SK-N-SH treated with all-trans-retinoic acid at 6 μM for 48 hours (cell line): ENCODE measurements at regions not wholly inside any gene's neighbourhood (a gene's known extent, or its start where the extent isn't known, plus 50 kb on each side); places are given as distances from the start of the nearest gene placed in this dataset.

ENCODE experiments used
- ARNTL ChIP-seq: fragments of 450-650 bp; formaldehyde crosslinking; IDR thresholded peaks from 2 replicates; pipeline ENCODE4 v1.5.0; 2020; ENCODE audit warnings: low read depth, mild to moderate bottlenecking, moderate library complexity, borderline replicate concordance
- ESRRG ChIP-seq: fragments of 250-450 bp; sonication (Bioruptor Pico); IDR thresholded peaks from 2 replicates; pipeline ENCODE4 v1.6.1; 2021; ENCODE audit warnings: mild to moderate bottlenecking
- OSR1 ChIP-seq: fragments of 250-450 bp; sonication (Bioruptor Pico); IDR thresholded peaks from 2 replicates; pipeline ENCODE4 v1.8.0; 2022; ENCODE audit warnings: moderate library complexity, mild to moderate bottlenecking, inconsistent platforms
- PATZ1 ChIP-seq: fragments of 250-450 bp; sonication (Bioruptor Pico); IDR thresholded peaks from 2 replicates; pipeline ENCODE4 v1.8.0; 2020; ENCODE audit warnings: mild to moderate bottlenecking, moderate library complexity, borderline replicate concordance
- PPARA ChIP-seq: fragments of 250-450 bp; sonication (Bioruptor Pico); IDR thresholded peaks from 2 replicates; pipeline ENCODE4 v1.5.0; 2020; ENCODE audit warnings: mild to moderate bottlenecking, borderline replicate concordance
- RARB ChIP-seq: fragments of 250-450 bp; sonication (Bioruptor Pico); IDR thresholded peaks from 2 replicates; pipeline ENCODE4 v1.8.0; 2021; ENCODE audit warnings: mild to moderate bottlenecking, moderate library complexity
- TOX ChIP-seq: fragments of 250-450 bp; sonication (Bioruptor Pico); IDR thresholded peaks from 2 replicates; pipeline ENCODE4 v1.8.0; 2021; ENCODE audit warnings: mild to moderate bottlenecking, moderate library complexity, borderline replicate concordance
- TSHZ2 ChIP-seq: fragments of 250-450 bp; sonication (Bioruptor Pico); IDR thresholded peaks from 2 replicates; pipeline ENCODE4 v1.5.0; 2020; ENCODE audit warnings: mild to moderate bottlenecking, moderate library complexity
- ZFP3 ChIP-seq: fragments of 250-450 bp; sonication (Bioruptor Pico); IDR thresholded peaks from 2 replicates; pipeline ENCODE4 v1.5.0; 2020; ENCODE audit warnings: mild to moderate bottlenecking, moderate library complexity
- ZFP30 ChIP-seq: fragments of 450-650 bp; formaldehyde crosslinking; IDR thresholded peaks from 2 replicates; pipeline ENCODE4 v1.5.0; 2022; ENCODE audit warnings: mild to moderate bottlenecking, moderate library complexity
- ZNF70 ChIP-seq: fragments of 450-650 bp; formaldehyde crosslinking; IDR thresholded peaks from 2 replicates; pipeline ENCODE4 v1.5.0; 2020; ENCODE audit warnings: mild to moderate bottlenecking, moderate library complexity
- TF ChIP-seq, protein P1 (sequence below): fragments of 250-450 bp; sonication (Bioruptor Pico); IDR thresholded peaks from 2 replicates; pipeline ENCODE4 v1.5.1; 2020; ENCODE audit warnings: low read depth, mild to moderate bottlenecking, moderate library complexity

- TF ChIP-seq ESRRG (CRISPR knock-in tag) (no peak), ZFP30 (CRISPR knock-in tag) (no peak), PPARA (CRISPR knock-in tag) (no peak), RARB (CRISPR knock-in tag) (no peak), PATZ1 (CRISPR knock-in tag) (no peak), ZNF70 (CRISPR knock-in tag) (no peak), ZFP3 (CRISPR knock-in tag) (no peak), ARNTL (CRISPR knock-in tag) (no peak), TSHZ2 (no peak), OSR1 (CRISPR knock-in tag) (no peak), TOX (CRISPR knock-in tag) (no peak)
- TF ChIP-seq, protein P1, sequence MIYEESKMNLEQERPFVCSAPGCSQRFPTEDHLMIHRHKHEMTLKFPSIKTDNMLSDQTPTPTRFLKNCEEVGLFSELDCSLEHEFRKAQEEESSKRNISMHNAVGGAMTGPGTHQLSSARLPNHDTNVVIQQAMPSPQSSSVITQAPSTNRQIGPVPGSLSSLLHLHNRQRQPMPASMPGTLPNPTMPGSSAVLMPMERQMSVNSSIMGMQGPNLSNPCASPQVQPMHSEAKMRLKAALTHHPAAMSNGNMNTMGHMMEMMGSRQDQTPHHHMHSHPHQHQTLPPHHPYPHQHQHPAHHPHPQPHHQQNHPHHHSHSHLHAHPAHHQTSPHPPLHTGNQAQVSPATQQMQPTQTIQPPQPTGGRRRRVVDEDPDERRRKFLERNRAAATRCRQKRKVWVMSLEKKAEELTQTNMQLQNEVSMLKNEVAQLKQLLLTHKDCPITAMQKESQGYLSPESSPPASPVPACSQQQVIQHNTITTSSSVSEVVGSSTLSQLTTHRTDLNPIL: no peak
Observed at GRCh38 chr2:120995656-120996190, 260.1 kb downstream of the GLI2 start.
